Umbilical cord (tissue), 1 donor: ENCODE measurements at regions not wholly inside any gene's neighbourhood (a gene's known extent, or its start where the extent isn't known, plus 50 kb on each side); places are given as distances from the start of the nearest gene placed in this dataset.

Experiments
- DNase-seq: peaks from one replicate; pipeline ENCODE4 v3.0.0-alpha.2; 2015; ENCODE audit warnings: low spot score

GRCh38 chr18:43877616-43878321 lies 600.5 kb upstream of the SYT4 start:
- peak; percentile 41 for DNase-seq

- no peak for DNase-seq
Observed at GRCh38 chr18:43879415-43879814, 602.1 kb upstream of the SYT4 start.

GRCh38 chr18:43882358-43883055 lies 605.2 kb upstream of the SYT4 start:
- no peak for DNase-seq

GRCh38 chr18:43883886-43884285 lies 606.6 kb upstream of the SYT4 start:
- DNase-seq: no peak

GRCh38 chr18:43886341-43886740 lies 609.1 kb upstream of the SYT4 start:
- no peak for DNase-seq

- no peak for DNase-seq
Observed at GRCh38 chr18:43887491-43887890, 610.2 kb upstream of the SYT4 start.

GRCh38 chr18:43888598-43888997 lies 611.3 kb upstream of the SYT4 start:
- DNase-seq: no peak

- peak; percentile 7 for DNase-seq
Observed at GRCh38 chr18:43893001-43893637, 615.8 kb upstream of the SYT4 start.

GRCh38 chr18:43904209-43904837 lies 627.0 kb upstream of the SYT4 start:
- DNase-seq: no peak

GRCh38 chr18:43914018-43914417 lies 636.7 kb upstream of the SYT4 start:
- no peak for DNase-seq

GRCh38 chr18:43916984-43917383 lies 639.7 kb upstream of the SYT4 start:
- no peak for DNase-seq

- DNase-seq: no peak
Observed at GRCh38 chr18:43917520-43917919, 640.2 kb upstream of the SYT4 start.

- no peak for DNase-seq
Observed at GRCh38 chr18:43919551-43919950, 642.3 kb upstream of the SYT4 start.

GRCh38 chr18:43931439-43931838 lies 654.1 kb upstream of the SYT4 start:
- DNase-seq: peak; percentile 55

- no peak for DNase-seq
Observed at GRCh38 chr18:43932140-43932539, 654.9 kb upstream of the SYT4 start.

- no peak for DNase-seq
Observed at GRCh38 chr18:43933177-43933576, 655.9 kb upstream of the SYT4 start.

GRCh38 chr18:43934322-43934721 lies 657.0 kb upstream of the SYT4 start:
- DNase-seq: no peak

- no peak for DNase-seq
Observed at GRCh38 chr18:43934781-43935471, 657.6 kb upstream of the SYT4 start.

- no peak for DNase-seq
Observed at GRCh38 chr18:43936176-43936575, 658.9 kb upstream of the SYT4 start.

- no peak for DNase-seq
Observed at GRCh38 chr18:43949291-43949690, 672.0 kb upstream of the SYT4 start.

GRCh38 chr18:43950062-43950461 lies 672.8 kb upstream of the SYT4 start:
- DNase-seq: no peak

GRCh38 chr18:43952398-43952797 lies 675.1 kb upstream of the SYT4 start:
- no peak for DNase-seq
